Lower leg skin (tissue), 3 donors: ENCODE measurements at regions not wholly inside any gene's neighbourhood (a gene's known extent, or its start where the extent isn't known, plus 50 kb on each side); places are given as distances from the start of the nearest gene placed in this dataset.

ENCODE experiments used
- POLR2A ChIP-seq, 2 donors: fragments of 450-650 bp; IDR thresholded peaks; one replicate each; pipeline ENCODE4 v1.6.1; 2016 to 2017; ENCODE audit warnings: antibody characterized with exemption in 2 of 2, mild to moderate bottlenecking in 1 of 2, moderate library complexity in 1 of 2
- TF ChIP-seq, protein P1 (sequence below), 3 donors: fragments of 450-650 bp; IDR thresholded peaks; one replicate each; pipeline ENCODE4 v1.5.1; 2016; ENCODE audit warnings: antibody characterized with exemption in 3 of 3, mild to moderate bottlenecking in 3 of 3, moderate library complexity in 2 of 3

- TF ChIP-seq, protein P1, sequence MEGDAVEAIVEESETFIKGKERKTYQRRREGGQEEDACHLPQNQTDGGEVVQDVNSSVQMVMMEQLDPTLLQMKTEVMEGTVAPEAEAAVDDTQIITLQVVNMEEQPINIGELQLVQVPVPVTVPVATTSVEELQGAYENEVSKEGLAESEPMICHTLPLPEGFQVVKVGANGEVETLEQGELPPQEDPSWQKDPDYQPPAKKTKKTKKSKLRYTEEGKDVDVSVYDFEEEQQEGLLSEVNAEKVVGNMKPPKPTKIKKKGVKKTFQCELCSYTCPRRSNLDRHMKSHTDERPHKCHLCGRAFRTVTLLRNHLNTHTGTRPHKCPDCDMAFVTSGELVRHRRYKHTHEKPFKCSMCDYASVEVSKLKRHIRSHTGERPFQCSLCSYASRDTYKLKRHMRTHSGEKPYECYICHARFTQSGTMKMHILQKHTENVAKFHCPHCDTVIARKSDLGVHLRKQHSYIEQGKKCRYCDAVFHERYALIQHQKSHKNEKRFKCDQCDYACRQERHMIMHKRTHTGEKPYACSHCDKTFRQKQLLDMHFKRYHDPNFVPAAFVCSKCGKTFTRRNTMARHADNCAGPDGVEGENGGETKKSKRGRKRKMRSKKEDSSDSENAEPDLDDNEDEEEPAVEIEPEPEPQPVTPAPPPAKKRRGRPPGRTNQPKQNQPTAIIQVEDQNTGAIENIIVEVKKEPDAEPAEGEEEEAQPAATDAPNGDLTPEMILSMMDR (IDR thresholded peaks at IDR 0.05) = no peak
- no peak for TF ChIP-seq POLR2A (IDR thresholded peaks at IDR 0.05)
Measured at GRCh38 chr12:84624601-84625000, 288.0 kb downstream of the SLC6A15 start.
